BE2C (cell line): ENCODE measurements at regions not wholly inside any gene's neighbourhood (a gene's known extent, or its start where the extent isn't known, plus 50 kb on each side); places are given as distances from the start of the nearest gene placed in this dataset.

Source experiments
- DNase-seq: peaks from one replicate; pipeline ENCODE4 v3.0.0-alpha.2; 2020
- H3K27me3 ChIP-seq: fragments of 250-450 bp; sonication (Bioruptor Pico); 2 replicates; pipeline ENCODE4 v1.5.1; 2020; ENCODE audit warnings: mild to moderate bottlenecking
- H3K36me3 ChIP-seq: fragments of 250-450 bp; sonication (Bioruptor Pico); 2 replicates; pipeline ENCODE4 v1.5.1; 2020; ENCODE audit warnings: mild to moderate bottlenecking
- H3K4me1 ChIP-seq: fragments of 250-450 bp; sonication (Bioruptor Pico); 2 replicates; pipeline ENCODE4 v1.5.1; 2020
- H3K4me3 ChIP-seq: 2 replicates; pipeline ENCODE4 v1.5.1; 2011; ENCODE audit warnings: low read depth, low read length
- H3K9me3 ChIP-seq: fragments of 250-450 bp; sonication (Bioruptor Pico); 2 replicates; pipeline ENCODE4 v1.5.1; 2020
- TF ChIP-seq, protein P1 (sequence below): IDR thresholded peaks from 2 replicates; pipeline ENCODE4 v1.5.1; 2012; ENCODE audit warnings: mild to moderate bottlenecking, low read depth, low read length

DNA sequence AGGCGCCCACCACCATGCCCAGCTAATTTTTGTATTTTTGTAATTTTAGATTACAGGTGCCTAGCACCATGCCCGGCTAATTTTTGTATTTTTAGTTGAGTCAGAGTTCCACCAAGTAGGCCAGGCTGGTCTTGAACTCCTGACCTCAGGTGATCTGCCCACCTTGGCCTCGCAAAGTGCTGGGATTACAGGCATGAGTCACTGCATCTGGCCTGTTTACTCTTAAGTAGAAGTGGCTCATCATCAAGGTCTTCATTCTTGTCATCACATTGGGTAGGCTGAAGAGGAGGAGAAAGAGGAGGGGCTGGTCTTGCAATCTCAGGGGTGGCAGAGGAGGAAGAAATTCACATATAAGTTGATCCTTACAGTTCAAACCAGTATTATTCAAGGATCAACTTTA lies 152.4 kb upstream of the ATP2B1 start:
- H3K4me3 ChIP-seq: no peak overlapping the region
- no peaks in the 10 kb centered on the region for H3K27me3 ChIP-seq
- H3K9me3 ChIP-seq: no peaks in the 10 kb centered on the region
- TF ChIP-seq, protein P1, sequence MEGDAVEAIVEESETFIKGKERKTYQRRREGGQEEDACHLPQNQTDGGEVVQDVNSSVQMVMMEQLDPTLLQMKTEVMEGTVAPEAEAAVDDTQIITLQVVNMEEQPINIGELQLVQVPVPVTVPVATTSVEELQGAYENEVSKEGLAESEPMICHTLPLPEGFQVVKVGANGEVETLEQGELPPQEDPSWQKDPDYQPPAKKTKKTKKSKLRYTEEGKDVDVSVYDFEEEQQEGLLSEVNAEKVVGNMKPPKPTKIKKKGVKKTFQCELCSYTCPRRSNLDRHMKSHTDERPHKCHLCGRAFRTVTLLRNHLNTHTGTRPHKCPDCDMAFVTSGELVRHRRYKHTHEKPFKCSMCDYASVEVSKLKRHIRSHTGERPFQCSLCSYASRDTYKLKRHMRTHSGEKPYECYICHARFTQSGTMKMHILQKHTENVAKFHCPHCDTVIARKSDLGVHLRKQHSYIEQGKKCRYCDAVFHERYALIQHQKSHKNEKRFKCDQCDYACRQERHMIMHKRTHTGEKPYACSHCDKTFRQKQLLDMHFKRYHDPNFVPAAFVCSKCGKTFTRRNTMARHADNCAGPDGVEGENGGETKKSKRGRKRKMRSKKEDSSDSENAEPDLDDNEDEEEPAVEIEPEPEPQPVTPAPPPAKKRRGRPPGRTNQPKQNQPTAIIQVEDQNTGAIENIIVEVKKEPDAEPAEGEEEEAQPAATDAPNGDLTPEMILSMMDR: no peak
- no peaks in the 10 kb centered on the region for H3K36me3 ChIP-seq
- DNase-seq: no peak
- H3K4me1 ChIP-seq: no peaks in the 10 kb centered on the region

DNA sequence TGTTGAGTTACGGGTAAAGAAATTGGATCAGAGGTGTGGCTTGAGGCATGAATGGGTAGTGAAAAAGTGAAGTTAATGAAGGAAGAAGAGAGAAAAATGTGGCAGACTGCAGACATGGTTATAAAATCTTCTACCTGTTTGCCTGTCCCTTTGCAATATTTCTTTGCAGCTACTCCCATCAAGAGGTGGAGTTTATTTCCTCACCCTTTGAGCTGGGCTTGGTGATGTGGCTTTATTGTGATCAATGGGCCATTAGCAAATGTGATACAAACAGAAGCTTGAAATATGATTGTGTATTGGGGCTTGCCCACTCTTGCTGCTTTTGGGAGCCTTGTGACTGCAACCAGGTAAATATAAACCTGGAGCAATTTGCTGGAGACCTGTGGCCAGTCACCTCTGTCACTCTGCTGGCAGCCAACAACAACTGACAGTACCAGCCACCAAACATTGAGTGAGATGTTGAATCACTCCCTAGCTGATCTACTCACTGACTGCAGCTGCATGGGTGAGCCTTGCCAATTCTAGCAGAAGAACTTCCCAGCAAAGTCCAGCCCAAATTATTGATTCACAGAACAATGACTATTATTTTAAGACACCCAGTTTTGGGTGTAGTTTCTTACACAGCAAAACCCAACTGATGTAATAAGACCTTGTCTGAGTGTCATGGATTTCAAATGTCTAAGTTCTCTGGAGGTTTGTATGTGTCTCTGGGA lies 151.0 kb upstream of the ATP2B1 start:
- TF ChIP-seq, protein P1: no peak
- DNase-seq: no peak
- Histone ChIP-seq H3K4me1 (no peaks in the 10 kb centered on the region), H3K4me3 (no peak overlapping the region), H3K36me3 (no peaks in the 10 kb centered on the region), H3K27me3 (no peaks in the 10 kb centered on the region), H3K9me3 (no peaks in the 10 kb centered on the region)

DNA sequence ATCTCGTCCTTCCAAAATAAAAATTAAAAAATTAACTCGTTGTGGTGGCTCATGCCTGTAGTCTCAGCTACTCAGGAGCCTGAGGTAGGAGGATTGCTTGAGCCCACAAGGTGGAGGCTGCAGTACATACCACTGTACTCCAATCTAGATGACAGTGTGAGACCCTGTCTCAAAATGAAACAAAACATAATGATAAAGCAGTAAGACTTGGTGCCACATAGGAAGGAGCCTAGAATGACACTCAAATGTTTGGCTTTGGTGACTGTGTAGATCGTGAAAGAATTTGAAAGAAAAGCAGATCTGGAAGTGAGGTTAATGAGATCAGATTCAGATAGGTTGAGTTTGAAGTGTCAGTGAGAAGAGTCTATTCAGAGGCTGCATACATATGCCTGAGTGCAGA lies 150.1 kb upstream of the ATP2B1 start:
- Histone ChIP-seq H3K4me1 (no peaks in the 10 kb centered on the region), H3K4me3 (no peak overlapping the region)
- TF ChIP-seq, protein P1: no peak

DNA sequence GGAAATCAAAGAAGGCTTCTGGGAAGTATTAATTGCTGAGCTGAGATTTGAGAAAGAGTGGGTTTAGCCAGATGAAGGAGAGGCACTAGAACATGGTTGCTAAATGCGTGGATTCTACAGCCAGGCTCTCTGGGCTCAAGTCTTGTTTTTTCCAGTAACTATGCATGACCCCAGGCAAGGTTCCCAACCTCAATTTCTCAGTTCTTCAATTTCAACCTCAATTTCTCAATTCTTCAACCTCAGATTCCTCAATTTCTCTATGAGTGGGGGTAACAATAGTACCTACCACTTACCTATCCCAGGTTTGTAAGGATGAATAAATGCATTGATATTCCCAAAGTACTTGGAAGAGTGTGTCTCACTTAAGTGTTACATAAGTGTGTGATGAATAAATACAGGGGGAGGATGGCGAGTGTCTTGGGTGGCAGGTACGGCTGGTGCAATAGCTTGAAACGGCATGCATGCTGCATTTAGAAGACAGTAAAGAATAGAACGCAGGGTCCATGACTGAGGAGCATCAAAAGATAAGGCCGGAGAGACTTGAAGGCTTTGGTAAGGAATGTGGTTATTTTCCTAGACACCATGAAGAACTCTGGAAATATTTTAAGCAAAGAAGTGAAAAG lies 149.1 kb upstream of the ATP2B1 start:
- H3K9me3 ChIP-seq: no peaks in the 10 kb centered on the region
- no peaks in the 10 kb centered on the region for H3K27me3 ChIP-seq
- H3K36me3 ChIP-seq: no peaks in the 10 kb centered on the region
- no peak overlapping the region for H3K4me3 ChIP-seq
- DNase-seq: no peak
- no peaks in the 10 kb centered on the region for H3K4me1 ChIP-seq
- TF ChIP-seq, protein P1: no peak

More for the DNA sequence above, 150.1 kb upstream of the ATP2B1 start:
- H3K36me3 ChIP-seq: no peaks in the 10 kb centered on the region
- no peak for DNase-seq
- H3K9me3 ChIP-seq: no peaks in the 10 kb centered on the region
- no peaks in the 10 kb centered on the region for H3K27me3 ChIP-seq

DNA sequence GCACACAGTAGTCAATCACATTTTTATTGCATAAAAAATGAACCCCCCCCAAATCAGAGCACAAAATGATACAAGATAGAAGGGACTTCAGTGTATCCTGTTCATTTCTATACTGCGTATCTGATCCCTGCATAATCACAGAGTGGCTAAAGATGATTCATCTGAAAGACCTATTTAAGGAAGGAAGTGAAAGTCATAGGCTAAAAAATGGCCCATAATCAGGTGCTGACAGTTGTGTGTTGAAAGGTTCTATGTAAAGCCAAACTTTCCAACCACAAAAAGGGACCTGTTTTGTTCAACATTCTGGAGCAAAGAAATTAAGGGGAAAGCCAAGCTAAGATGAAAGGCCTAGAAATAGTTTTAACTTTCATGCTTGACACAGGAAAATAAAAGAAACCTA lies 147.8 kb upstream of the ATP2B1 start:
- no peaks in the 10 kb centered on the region for H3K9me3 ChIP-seq
- TF ChIP-seq, protein P1: no peak
- no peaks in the 10 kb centered on the region for H3K36me3 ChIP-seq
- H3K4me3 ChIP-seq: no peak overlapping the region
- H3K27me3 ChIP-seq: no peaks in the 10 kb centered on the region
- no peaks in the 10 kb centered on the region for H3K4me1 ChIP-seq
- DNase-seq: no peak

DNA sequence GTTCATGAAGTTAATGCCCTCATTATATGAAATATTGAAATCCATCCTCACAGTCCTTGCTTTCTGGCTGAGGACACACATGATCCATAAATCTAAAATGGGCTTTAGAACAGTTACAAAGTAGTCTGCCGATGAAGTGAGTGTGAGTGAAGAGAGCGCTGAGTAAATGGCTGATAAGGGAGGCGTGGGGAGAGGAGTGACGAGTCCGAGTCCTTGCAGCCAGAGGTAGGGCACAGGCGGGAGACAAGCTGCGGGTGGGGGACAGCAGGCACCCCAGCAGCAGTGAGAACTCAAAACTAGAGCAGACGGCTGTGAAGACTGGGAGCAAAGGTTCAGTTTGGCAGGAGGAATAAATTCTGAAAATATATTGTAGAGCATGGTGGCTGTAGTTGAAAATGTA lies 140.1 kb upstream of the ATP2B1 start:
- Histone ChIP-seq H3K36me3 (no peaks in the 10 kb centered on the region), H3K4me3 (no peak overlapping the region), H3K4me1 (no peaks in the 10 kb centered on the region), H3K9me3 (no peaks in the 10 kb centered on the region), H3K27me3 (no peaks in the 10 kb centered on the region)
- DNase-seq: no peak
- TF ChIP-seq, protein P1: no peak
